K562 (cell line): ENCODE measurements at regions not wholly inside any gene's neighbourhood (a gene's known extent, or its start where the extent isn't known, plus 50 kb on each side); places are given as distances from the start of the nearest gene placed in this dataset.

ENCODE experiments used
- ATAC-seq: fragments of 200-7000 bp; cut with Tn5 transposase; 3 replicates; pipeline ENCODE4 v1.9.1; 2020; ENCODE audit warnings: moderate library complexity
- BruUV-seq: library from RNA; stranded (reverse); fragments of 400-500 nt; replicated peaks from 2 replicates; lab custom pipeline; 2021; lab: Mats Ljungman, UMichigan
- CTCF ChIA-PET: fragments of 300-600 bp; formaldehyde crosslinking; extraction: SDS; loops from one replicate; lab custom pipeline; 2021; ENCODE audit warnings: low intra/inter-chr PET ratio; lab: Yijun Ruan, JAX
- POLR2A ChIA-PET: fragments of 300-600, 350-650 bp; sonication (Branson Sonifier 250); formaldehyde crosslinking; extraction: SDS; loops from one replicate; lab custom pipeline; 2021; ENCODE audit warnings: antibody characterized with exemption, inconsistent platforms; lab: Yijun Ruan, JAX
- DNase-seq, 4 experiments: peaks; one replicate each; pipeline versions ENCODE4 v3.0.0 to v3.0.0-alpha.2; 2011 to 2018; ENCODE audit warnings: low spot score in 3 of 4, mixed read lengths in 3 of 4; ENCODE audit errors: extremely low read depth in 1 of 4
- FAIRE-seq: peaks from 2 replicates; lab custom pipeline; 2011; peaks lifted over from hg19 to GRCh38; lab: Jason Lieb, UNC
- H2AFZ ChIP-seq: 2 replicates; pipeline ENCODE4 v1.6.0; 2011; ENCODE audit warnings: low read depth, low read length, control low read depth, inconsistent platforms
- H3K27ac ChIP-seq: fragments of 200-600 bp; 3 replicates; pipeline ENCODE4 v1.8.0; 2011; ENCODE audit warnings: low read depth, mild to moderate bottlenecking, control low read depth, inconsistent platforms, low read length, moderate library complexity, mixed read lengths; ENCODE audit errors: extremely low read depth
- H3K27me3 ChIP-seq, 2 experiments: fragments of 300-600 bp in 1 of 2; 2 replicates in 1 of 2; 3 replicates in 1 of 2; pipeline versions ENCODE4 v1.6.0 to v1.8.0; 2011; ENCODE audit warnings: inconsistent platforms in 2 of 2, low read length in 2 of 2, mild to moderate bottlenecking in 1 of 2, mixed read lengths in 1 of 2, moderate library complexity in 1 of 2; ENCODE audit not compliant: control insufficient read depth in 2 of 2, insufficient read depth in 2 of 2
- H3K36me3 ChIP-seq: fragments of 300-600 bp; 3 replicates; pipeline ENCODE4 v1.8.0; 2011; ENCODE audit warnings: mild to moderate bottlenecking, low read length, inconsistent platforms; ENCODE audit not compliant: control insufficient read depth, insufficient read depth
- H3K4me1 ChIP-seq, 2 experiments: fragments of 200-600 bp in 1 of 2; replicated peaks in 1 of 2; 2 replicates in 1 of 2; 3 replicates in 1 of 2; pipeline versions ENCODE4 v1.5.1 to v1.8.0; 2011; ENCODE audit warnings: inconsistent platforms in 2 of 2, low read length in 2 of 2, mild to moderate bottlenecking in 1 of 2, mixed read lengths in 1 of 2, moderate library complexity in 1 of 2; ENCODE audit not compliant: control insufficient read depth in 2 of 2, insufficient read depth in 2 of 2
- H3K4me2 ChIP-seq: 2 replicates; pipeline ENCODE4 v1.6.1; 2011; ENCODE audit warnings: low read length, control low read depth, inconsistent platforms, mixed read lengths; ENCODE audit not compliant: insufficient read depth
- H3K4me3 ChIP-seq: fragments of 200-600 bp; sonication (generic), shearing (Covaris generic); 2 replicates; pipeline ENCODE4 v1.5.1; 2016; ENCODE audit warnings: control low read depth, inconsistent platforms
- H3K79me2 ChIP-seq: fragments of 200-600 bp; 3 replicates; pipeline ENCODE4 v1.8.0; 2011; ENCODE audit warnings: low read length, inconsistent platforms; ENCODE audit not compliant: control insufficient read depth, insufficient read depth
- H3K9ac ChIP-seq, 2 experiments: 2 replicates each; pipeline versions ENCODE4 v1.6.0 to v1.6.1; 2011; ENCODE audit warnings: low read depth in 2 of 2, low read length in 2 of 2, control low read depth in 1 of 2, inconsistent platforms in 1 of 2, mild to moderate bottlenecking in 1 of 2, mixed read lengths in 1 of 2; ENCODE audit not compliant: insufficient read depth in 1 of 2
- H3K9me1 ChIP-seq: one replicate; pipeline ENCODE4 v1.6.0; 2011; ENCODE audit warnings: inconsistent platforms, mild to moderate bottlenecking, low read length, moderate library complexity; ENCODE audit not compliant: control insufficient read depth, insufficient read depth
- H3K9me3 ChIP-seq: replicated peaks from 2 replicates; pipeline ENCODE4 v1.5.1; 2011; ENCODE audit warnings: low read depth, low read length, inconsistent platforms; ENCODE audit not compliant: control insufficient read depth, insufficient read depth
- H4K20me1 ChIP-seq: replicated peaks from 2 replicates; pipeline ENCODE4 v1.6.1; 2011; ENCODE audit warnings: low read length, inconsistent platforms, mixed read lengths; ENCODE audit not compliant: control insufficient read depth, insufficient read depth
- ARHGAP35 ChIP-seq: fragments of 450-650 bp; IDR thresholded peaks from 2 replicates; pipeline ENCODE4 v1.6.1; 2018; ENCODE audit not compliant: partially characterized antibody
- CBX3 ChIP-seq, 2 experiments: IDR thresholded peaks; 1 replicate in 1 of 2; 2 replicates in 1 of 2; pipeline ENCODE4 v1.6.1; 2012; ENCODE audit warnings: inconsistent platforms in 2 of 2, low read length in 2 of 2, borderline replicate concordance in 1 of 2, control low read depth in 1 of 2
- E2F1 ChIP-seq: sonication (generic); formaldehyde crosslinking; IDR thresholded peaks from 2 replicates; pipeline ENCODE4 v1.8.1; 2023; ENCODE audit warnings: mild to moderate bottlenecking, missing genetic modification reagents, moderate library complexity
- MXD1 ChIP-seq: fragments of 250-450 bp; sonication (Bioruptor Pico); IDR thresholded peaks from 2 replicates; pipeline ENCODE4 v1.8.0; 2021; ENCODE audit warnings: borderline replicate concordance, mild to moderate bottlenecking, moderate library complexity; ENCODE audit not compliant: poor library complexity, severe bottlenecking
- POU5F1 ChIP-seq: fragments of 150-350 bp; IDR thresholded peaks from 2 replicates; pipeline ENCODE4 v1.6.1; 2014; ENCODE audit warnings: borderline replicate concordance, low read length, low read depth, mild to moderate bottlenecking; ENCODE audit not compliant: partially characterized antibody
- PURB ChIP-seq: sonication (generic); formaldehyde crosslinking; IDR thresholded peaks from 2 replicates; pipeline ENCODE4 v1.9.0; 2021; ENCODE audit warnings: low read depth, mild to moderate bottlenecking, missing genetic modification reagents
- SLC30A9 ChIP-seq: fragments of 250-450 bp; sonication (Bioruptor Pico); IDR thresholded peaks from 2 replicates; pipeline ENCODE4 v1.8.0; 2022; ENCODE audit warnings: mild to moderate bottlenecking, moderate library complexity
- STAT6 ChIP-seq: sonication (generic); formaldehyde crosslinking; IDR thresholded peaks from 2 replicates; pipeline ENCODE4 v1.8.1; 2023; ENCODE audit warnings: mild to moderate bottlenecking, missing genetic modification reagents
- USF2 ChIP-seq: sonication (generic); formaldehyde crosslinking; IDR thresholded peaks from 2 replicates; pipeline ENCODE4 v1.5.0; 2020; ENCODE audit warnings: missing genetic modification reagents
- ZNF639 ChIP-seq, 2 experiments: fragments of 200-800 bp in 1 of 2; sonication (Bioruptor generic) in 1 of 2; sonication (generic) in 1 of 2; formaldehyde crosslinking in 1 of 2; IDR thresholded peaks in 1 of 2; conservative IDR thresholded peaks in 1 of 2; 2 replicates each; pipeline versions ENCODE4 v1.5.0 to v1.6.1; 2016 to 2020; ENCODE audit warnings: missing compliant biosample characterization in 1 of 2, missing genetic modification characterization in 1 of 2, missing genetic modification reagents in 1 of 2
- WGBS: fragments of 100-300 bp; shearing (Covaris generic); methylation state at CpG from one replicate; pipeline ENCODE4 v1.1.6; 2016; ENCODE audit warnings: low coverage, mixed read lengths; ENCODE audit not compliant: insufficient coverage; ENCODE audit errors: missing lambda C conversion rate; 5-methylcytosine and 5-hydroxymethylcytosine counted together
- in situ Hi-C: fragments of 300-500 bp; cut with MboI; formaldehyde crosslinking; loops from 4 replicates; pipeline ENCODE4 v1.15.0; 2018; ENCODE audit warnings: inconsistent platforms, mixed read lengths
- intact Hi-C: fragments of 100-400 bp; cut with micrococcal nuclease; formaldehyde crosslinking; loops from 2 replicates; pipeline ENCODE4 v1.14.2; 2022

- peak in 1 of 2 experiments; percentile 89; a peak in 1 of 4 replicates for TF ChIP-seq ZNF639 (CRISPR knock-in tag; conservative IDR thresholded peaks at IDR 0.05 in 1 of 2, IDR thresholded peaks at IDR 0.05 in 1 of 2)
- TF ChIP-seq PURB (CRISPR knock-in tag), result no peak
- TF ChIP-seq SLC30A9 (CRISPR knock-in tag), result no peak
These were observed 84.2 kb upstream of the IGLL5 start (continued) for GRCh38 chr22:22803285-22803853.

GRCh38 chr22:22810018-22810427 is 77.6 kb upstream of the IGLL5 start:
- Histone ChIP-seq H4K20me1 (peaks cover 43% of the 10 kb centered on the region), H3K4me3 (no peak overlapping the region), H3K27ac (no peak overlapping the region), H3K27me3 (peaks cover 8 to 19% of the 10 kb centered on the region in 2 experiments; a peak in 3 of 5 replicates), H3K9me3 (no peaks in the 10 kb centered on the region), H3K4me2 (no peak overlapping the region), H3K4me1 (peaks cover 0 to 4% of the 10 kb centered on the region in 2 experiments; a peak in 1 of 5 replicates), H3K36me3 (no peaks in the 10 kb centered on the region), H3K9ac (no peak overlapping the region; a peak in 1 of 4 replicates), H3K9me1 (peaks cover 18% of the 10 kb centered on the region), H2AFZ (no peak overlapping the region), H3K79me2 (no peaks in the 10 kb centered on the region)
- BruUV-seq, result no TSS peak
- FAIRE-seq (peak; percentile 78), DNase-seq (peak; percentile 97 to 100 (median 98)), ATAC-seq (peak; percentile 96)
- intact Hi-C loops (loop anchor here (1.0 to 2.0 kb wide), 6 partner anchors 39 to 318 kb away; no protein-coding TSS in a partner anchor), in situ Hi-C loops (loop anchor here (5.0 kb wide), 1 partner anchor 72 kb away; no protein-coding TSS in a partner anchor)
- POLR2A ChIA-PET, result interaction anchor here (0.6 to 6.1 kb wide), 40 partner anchors 8 to 440 kb away, joined by 3 to 36 read pairs (median 4); no protein-coding TSS in a partner anchor
- 6% methylated on average over 5 of the region's 5 CpGs for WGBS
- CTCF ChIA-PET, result interaction anchor here (0.6 to 14.4 kb wide), 21 partner anchors 11 to 363 kb away, joined by 3 to 251 read pairs (median 4); no protein-coding TSS in a partner anchor
- TF ChIP-seq POU5F1 (no peak), STAT6 (CRISPR knock-in tag) (peak; percentile 98), MXD1 (CRISPR knock-in tag) (no peak), ARHGAP35 (no peak), E2F1 (CRISPR knock-in tag) (peak; percentile 89; the same call in 1 of the 2 replicates), USF2 (CRISPR knock-in tag) (0 out of 2 replicates have a peak, but pooled peaks have one; percentile 5), CBX3 (IDR thresholded peaks at IDR 0.05; ENCODE audit: borderline replicate concordance in 1 of 2, low read length in 2 of 2) (peak in 1 of 2 experiments; percentile 41; a peak in 1 of 3 replicates)
